Activated B cell treated with CpG ODN at 0.5 μM for 24 hours (primary cell): ENCODE measurements at regions not wholly inside any gene's neighbourhood (a gene's known extent, or its start where the extent isn't known, plus 50 kb on each side); places are given as distances from the start of the nearest gene placed in this dataset.
"Not testable (repeated sequence)": the region's sequence is repeated elsewhere in the genome, so short reads cannot be mapped to it uniquely, and the experiment has no call there.

Source experiments
- ATAC-seq: fragments of 200-7000 bp; cut with Tn5 transposase; one replicate; pipeline ENCODE4 v1.10.0; 2021; ENCODE audit warnings: low read depth, mild to moderate bottlenecking, moderate library complexity
- CTCF ChIA-PET: fragments of 350-600 bp; sonication (Branson Sonifier 250); formaldehyde crosslinking; loops from one replicate; lab custom pipeline; 2021; ENCODE audit warnings: antibody characterized with exemption; lab: Charles Lee
- POLR2A ChIA-PET: fragments of 350-600 bp; sonication (Branson Sonifier 250); formaldehyde crosslinking; loops from one replicate; lab custom pipeline; 2021; ENCODE audit warnings: antibody characterized with exemption; lab: Charles Lee
- DNase-seq: peaks from one replicate; pipeline ENCODE4 v3.0.0; 2022
- H3K27ac Mint-ChIP-seq: one replicate; pipeline ENCODE4 v1.8.0; 2020; ENCODE audit warnings: mixed read lengths
- H3K27me3 Mint-ChIP-seq: one replicate; pipeline ENCODE4 v1.8.0; 2021; ENCODE audit warnings: mixed read lengths
- H3K36me3 Mint-ChIP-seq: one replicate; pipeline ENCODE4 v1.8.0; 2021; ENCODE audit warnings: low read depth, mixed read lengths
- H3K4me1 Mint-ChIP-seq: one replicate; pipeline ENCODE4 v1.8.0; 2021; ENCODE audit warnings: mixed read lengths
- H3K4me3 Mint-ChIP-seq: one replicate; pipeline ENCODE4 v1.8.0; 2020; ENCODE audit warnings: mild to moderate bottlenecking, mixed read lengths
- H3K9me3 Mint-ChIP-seq: one replicate; pipeline ENCODE4 v1.8.0; 2020; ENCODE audit warnings: mixed read lengths
- intact Hi-C: fragments of 100-400 bp; cut with micrococcal nuclease; formaldehyde crosslinking; loops from one replicate; pipeline ENCODE4 v1.15.1; 2024
- TF ChIP-seq, protein P1 (sequence below): fragments of 200-600 bp; IDR thresholded peaks from one replicate; pipeline ENCODE4 v1.8.0; 2022; ENCODE audit warnings: antibody characterized with exemption, mild to moderate bottlenecking

DNA sequence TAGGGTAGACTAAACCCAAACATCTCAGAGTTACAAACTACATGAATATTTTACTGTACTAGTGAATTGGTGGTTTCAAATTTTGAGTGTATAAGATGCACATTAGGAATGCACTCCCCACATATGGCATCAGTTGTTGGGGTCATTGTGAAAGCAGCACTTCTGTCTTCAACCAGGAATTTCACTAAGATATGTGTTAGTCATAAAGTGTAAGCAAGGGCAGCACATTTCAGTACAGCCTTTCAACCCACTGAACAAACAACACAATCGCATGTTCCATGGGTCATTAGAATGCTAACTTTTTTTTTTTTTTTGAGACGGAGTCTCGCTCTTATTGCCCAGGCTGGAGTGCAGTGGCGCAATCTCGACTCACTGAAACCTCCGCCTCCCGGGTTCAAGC lies 164.1 kb upstream of the MAP2 start:
- H3K36me3 Mint-ChIP-seq: no peaks in the 10 kb centered on the region
- DNase-seq (no peak), ATAC-seq (no peak)
- H3K27ac Mint-ChIP-seq: no peak overlapping the region
- TF ChIP-seq, protein P1, sequence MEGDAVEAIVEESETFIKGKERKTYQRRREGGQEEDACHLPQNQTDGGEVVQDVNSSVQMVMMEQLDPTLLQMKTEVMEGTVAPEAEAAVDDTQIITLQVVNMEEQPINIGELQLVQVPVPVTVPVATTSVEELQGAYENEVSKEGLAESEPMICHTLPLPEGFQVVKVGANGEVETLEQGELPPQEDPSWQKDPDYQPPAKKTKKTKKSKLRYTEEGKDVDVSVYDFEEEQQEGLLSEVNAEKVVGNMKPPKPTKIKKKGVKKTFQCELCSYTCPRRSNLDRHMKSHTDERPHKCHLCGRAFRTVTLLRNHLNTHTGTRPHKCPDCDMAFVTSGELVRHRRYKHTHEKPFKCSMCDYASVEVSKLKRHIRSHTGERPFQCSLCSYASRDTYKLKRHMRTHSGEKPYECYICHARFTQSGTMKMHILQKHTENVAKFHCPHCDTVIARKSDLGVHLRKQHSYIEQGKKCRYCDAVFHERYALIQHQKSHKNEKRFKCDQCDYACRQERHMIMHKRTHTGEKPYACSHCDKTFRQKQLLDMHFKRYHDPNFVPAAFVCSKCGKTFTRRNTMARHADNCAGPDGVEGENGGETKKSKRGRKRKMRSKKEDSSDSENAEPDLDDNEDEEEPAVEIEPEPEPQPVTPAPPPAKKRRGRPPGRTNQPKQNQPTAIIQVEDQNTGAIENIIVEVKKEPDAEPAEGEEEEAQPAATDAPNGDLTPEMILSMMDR: no peak
- ChIA-PET CTCF (no interaction called here), POLR2A (no interaction called here)
- no peaks in the 10 kb centered on the region for H3K9me3 Mint-ChIP-seq
- no peak overlapping the region for H3K4me3 Mint-ChIP-seq
- intact Hi-C loops: no loop called here
- no peaks in the 10 kb centered on the region for H3K4me1 Mint-ChIP-seq
- no peaks in the 10 kb centered on the region for H3K27me3 Mint-ChIP-seq

DNA sequence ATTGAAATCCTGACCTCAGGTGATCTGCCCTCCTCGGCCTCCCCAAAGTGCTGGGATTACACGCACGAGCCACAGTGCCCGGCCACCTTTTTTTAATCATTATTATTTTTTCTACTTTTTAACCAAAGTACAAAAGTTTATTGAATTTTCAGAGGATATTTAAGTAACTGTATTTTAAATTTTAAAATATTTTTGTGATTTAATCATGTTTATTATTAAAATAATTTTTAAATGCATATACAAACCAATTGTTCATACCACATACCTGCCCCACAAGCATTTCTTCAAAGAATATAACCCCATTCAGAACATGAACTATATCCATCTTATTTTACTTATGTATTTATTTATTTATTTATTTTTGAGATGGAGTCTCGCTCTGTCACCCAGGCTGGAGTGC lies 163.6 kb upstream of the MAP2 start:
- Mint-ChIP-seq H3K4me3 (no peak overlapping the region), H3K9me3 (no peaks in the 10 kb centered on the region), H3K27me3 (no peaks in the 10 kb centered on the region), H3K27ac (no peak overlapping the region), H3K4me1 (no peaks in the 10 kb centered on the region), H3K36me3 (no peaks in the 10 kb centered on the region)
- ChIA-PET CTCF (no interaction called here), POLR2A (no interaction called here)
- DNase-seq: no peak
- no peak for ATAC-seq
- intact Hi-C loops: no loop called here
- TF ChIP-seq, protein P1: no peak

DNA sequence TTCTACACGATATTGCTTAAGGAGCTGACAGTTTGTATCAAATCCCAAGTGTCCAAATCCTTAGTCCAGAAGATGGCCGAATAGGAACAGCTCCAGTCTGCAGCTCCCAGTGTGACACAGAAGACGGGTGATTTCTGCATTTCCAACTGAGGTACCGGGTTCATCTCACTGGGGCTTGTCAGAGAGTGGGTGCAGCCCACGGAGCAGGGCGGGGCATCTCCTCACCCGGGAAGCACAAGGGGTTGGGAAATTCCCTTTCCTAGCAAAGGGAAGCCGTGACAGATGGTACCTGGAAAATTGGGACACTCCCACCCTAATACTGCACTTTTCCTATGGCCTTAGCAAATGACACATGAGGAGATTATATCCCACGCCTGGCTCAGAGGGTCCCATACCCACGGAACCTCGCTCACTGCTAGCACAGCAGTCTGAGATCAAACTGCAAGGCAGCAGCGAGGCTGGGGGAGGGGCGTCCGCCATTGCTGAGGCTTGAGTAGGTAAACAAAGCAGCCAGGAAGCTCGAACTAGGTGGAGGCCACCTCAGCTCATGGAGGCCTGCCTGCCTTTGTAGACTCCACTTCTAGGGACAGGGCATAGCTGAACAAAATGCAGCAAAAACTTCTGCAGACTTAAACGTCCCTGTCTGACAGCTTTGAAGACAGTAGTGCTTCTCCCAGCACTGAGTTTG lies 162.3 kb upstream of the MAP2 start:
- H3K27ac Mint-ChIP-seq, H3K36me3 Mint-ChIP-seq, H3K9me3 Mint-ChIP-seq, H3K27me3 Mint-ChIP-seq, intact Hi-C loops, H3K4me3 Mint-ChIP-seq, POLR2A ChIA-PET, DNase-seq, H3K4me1 Mint-ChIP-seq, CTCF ChIA-PET, ATAC-seq: not testable (repeated sequence)

DNA sequence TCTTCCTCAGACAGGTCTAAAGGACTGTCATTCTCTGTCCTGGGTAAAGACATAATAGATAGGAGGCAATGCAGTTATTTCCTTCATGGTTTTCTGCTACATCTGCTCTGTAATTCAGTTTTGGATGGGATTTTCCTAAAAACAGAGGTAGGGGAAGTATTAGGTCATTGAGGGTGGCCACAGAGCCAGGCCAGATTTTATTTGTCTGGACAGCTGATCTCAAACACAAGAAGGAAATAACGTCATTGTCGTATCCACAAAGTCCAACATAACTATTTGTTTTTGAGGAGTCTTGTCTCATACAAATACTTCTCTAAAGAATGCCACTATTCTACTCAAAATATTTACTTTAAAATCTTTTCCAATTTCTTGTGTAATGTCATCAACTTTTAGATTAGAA lies 154.8 kb upstream of the MAP2 start:
- Mint-ChIP-seq H3K27ac (no peak overlapping the region), H3K9me3 (no peaks in the 10 kb centered on the region), H3K36me3 (no peaks in the 10 kb centered on the region), H3K27me3 (no peaks in the 10 kb centered on the region), H3K4me1 (no peaks in the 10 kb centered on the region), H3K4me3 (no peak overlapping the region)
- CTCF ChIA-PET: no interaction called here
- DNase-seq (no peak), ATAC-seq (no peak)
- TF ChIP-seq, protein P1: no peak
- POLR2A ChIA-PET: no interaction called here
- intact Hi-C loops: no loop called here

DNA sequence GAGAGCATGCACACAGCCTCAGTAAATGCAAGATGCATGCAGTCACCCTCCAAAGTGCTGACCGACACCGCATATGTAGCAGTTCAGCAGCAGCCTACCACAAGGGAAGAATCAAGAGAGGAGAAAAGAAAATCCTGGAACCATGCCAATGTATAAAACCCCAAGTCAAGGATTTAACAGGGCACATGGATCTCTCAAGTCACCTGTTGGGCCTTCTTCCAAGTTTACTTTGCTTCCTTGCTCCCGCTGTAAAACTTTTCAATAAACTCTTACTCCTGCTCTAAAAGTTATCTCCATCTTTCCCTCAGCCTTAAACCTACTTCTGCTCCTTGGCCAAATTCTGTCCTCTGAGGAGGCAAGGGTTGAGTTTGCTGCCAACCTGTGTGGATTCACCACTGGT lies 147.8 kb upstream of the MAP2 start:
- TF ChIP-seq, protein P1: no peak
- ATAC-seq (no peak), DNase-seq (no peak)
- Mint-ChIP-seq H3K27me3 (no peaks in the 10 kb centered on the region), H3K36me3 (no peaks in the 10 kb centered on the region), H3K4me3 (no peak overlapping the region), H3K4me1 (no peaks in the 10 kb centered on the region), H3K9me3 (no peaks in the 10 kb centered on the region), H3K27ac (no peak overlapping the region)
- ChIA-PET CTCF (no interaction called here), POLR2A (no interaction called here)
- intact Hi-C loops: no loop called here

DNA sequence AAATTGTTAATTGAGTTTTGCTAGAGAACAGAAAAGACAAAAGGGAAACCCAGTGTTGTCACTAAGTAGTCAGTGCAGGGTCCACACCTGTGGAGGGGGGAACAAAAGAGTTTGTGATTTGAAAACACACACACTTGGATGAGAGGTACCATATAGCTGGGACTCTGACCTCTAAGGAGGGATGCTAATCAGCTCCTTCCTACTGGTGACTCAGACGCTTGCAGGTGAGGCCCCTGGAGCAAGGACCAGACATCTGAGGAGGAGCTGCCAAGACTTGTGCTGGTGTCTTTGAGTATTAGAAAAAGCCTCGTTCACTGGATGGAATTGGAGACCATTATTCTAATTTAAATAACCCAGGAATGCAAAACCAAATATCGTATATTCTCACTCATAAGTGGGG lies 146.4 kb upstream of the MAP2 start:
- Mint-ChIP-seq H3K9me3 (no peaks in the 10 kb centered on the region), H3K27me3 (no peaks in the 10 kb centered on the region), H3K4me3 (no peak overlapping the region), H3K36me3 (no peaks in the 10 kb centered on the region), H3K4me1 (no peaks in the 10 kb centered on the region), H3K27ac (no peak overlapping the region)
- ATAC-seq: no peak
- DNase-seq: no peak
- CTCF ChIA-PET: no interaction called here
- intact Hi-C loops: no loop called here
- POLR2A ChIA-PET: interaction anchor here (0.6 kb wide), 1 partner anchor 36 kb away, joined by 3 read pairs; no protein-coding TSS in a partner anchor
- TF ChIP-seq, protein P1: no peak
